PC-9 (cell line): ENCODE measurements at regions not wholly inside any gene's neighbourhood (a gene's known extent, or its start where the extent isn't known, plus 50 kb on each side); places are given as distances from the start of the nearest gene placed in this dataset.

Experiments
- BruUV-seq: library from RNA; stranded (reverse); fragments of 400-500 nt; replicated peaks from 2 replicates; lab custom pipeline; 2021; lab: Mats Ljungman, UMichigan
- CTCF ChIA-PET: fragments of 300-600 bp; sonication (Branson Sonifier 250); formaldehyde crosslinking; loops from one replicate; lab custom pipeline; 2022; ENCODE audit warnings: antibody characterized with exemption; lab: Charles Lee
- POLR2A ChIA-PET: fragments of 300-600 bp; sonication (Branson Sonifier 250); formaldehyde crosslinking; loops from one replicate; lab custom pipeline; 2022; ENCODE audit warnings: antibody characterized with exemption; ENCODE audit not compliant: unreplicated experiment; lab: Charles Lee
- DNase-seq, 2 experiments: peaks; one replicate each; pipeline versions ENCODE4 v3.0.0 to v3.0.0-alpha.2; 2015 to 2022; ENCODE audit warnings: mixed read lengths in 1 of 2
- H2AFZ ChIP-seq: fragments of 200-600 bp; sonication (generic); 2 replicates; pipeline ENCODE4 v1.8.1; 2017; ENCODE audit warnings: antibody characterized with exemption
- H3F3A ChIP-seq: fragments of 200-600 bp; sonication (generic); 2 replicates; pipeline ENCODE4 v1.8.1; 2017; ENCODE audit warnings: antibody characterized with exemption, mild to moderate bottlenecking, low read depth; ENCODE audit not compliant: insufficient read depth
- H3K27ac ChIP-seq: fragments of 200-600 bp; sonication (generic); 2 replicates; pipeline ENCODE4 v1.6.1; 2016; ENCODE audit warnings: mixed run types
- H3K27me3 ChIP-seq: fragments of 200-600 bp; sonication (generic); 2 replicates; pipeline ENCODE4 v1.6.1; 2016; ENCODE audit warnings: low read depth, mixed run types; ENCODE audit not compliant: insufficient read depth
- H3K36me3 ChIP-seq: fragments of 200-600 bp; sonication (generic); 2 replicates; pipeline ENCODE4 v1.6.1; 2016; ENCODE audit warnings: low read depth, mixed run types
- H3K4me1 ChIP-seq: fragments of 200-600 bp; sonication (generic); replicated peaks from 2 replicates; pipeline ENCODE4 v1.6.1; 2016; ENCODE audit warnings: mixed run types; ENCODE audit not compliant: insufficient read depth
- H3K4me2 ChIP-seq: fragments of 200-600 bp; sonication (generic); 2 replicates; pipeline ENCODE4 v1.6.1; 2017; ENCODE audit warnings: mixed run types
- H3K4me3 ChIP-seq: fragments of 200-600 bp; sonication (generic); 2 replicates; pipeline ENCODE4 v1.6.1; 2016; ENCODE audit warnings: mixed run types
- H3K79me2 ChIP-seq: fragments of 200-600 bp; sonication (generic); 2 replicates; pipeline ENCODE4 v1.6.1; 2017; ENCODE audit warnings: low read depth, mixed run types
- H3K9me2 ChIP-seq: fragments of 200-600 bp; sonication (generic); 2 replicates; pipeline ENCODE4 v1.8.1; 2017; ENCODE audit warnings: mild to moderate bottlenecking; ENCODE audit not compliant: insufficient read depth
- H3K9me3 ChIP-seq: fragments of 200-600 bp; sonication (generic); 2 replicates; pipeline ENCODE4 v1.8.1; 2016; ENCODE audit warnings: low read depth; ENCODE audit not compliant: insufficient read depth
- H4K20me1 ChIP-seq: fragments of 200-600 bp; sonication (generic); 2 replicates; pipeline ENCODE4 v1.8.1; 2017; ENCODE audit not compliant: insufficient read depth
- EZH2 ChIP-seq: fragments of 200-600 bp; sonication (generic); IDR thresholded peaks from 2 replicates; pipeline ENCODE4 v1.8.0; 2017; ENCODE audit warnings: antibody characterized with exemption, low read depth
- intact Hi-C: fragments of 100-400 bp; cut with micrococcal nuclease; formaldehyde crosslinking; loops from one replicate; pipeline ENCODE4 v1.10.0; 2022; ENCODE audit not compliant: unreplicated experiment
- TF ChIP-seq, protein P1 (sequence below): fragments of 200-600 bp; sonication (generic); conservative IDR thresholded peaks from 2 replicates; pipeline ENCODE4 v1.6.1; 2017; ENCODE audit warnings: mixed run types, antibody characterized with exemption, mild to moderate bottlenecking, moderate library complexity

- Histone ChIP-seq H3K4me1 (no peaks in the 10 kb centered on the region), H2AFZ (no peak overlapping the region), H3K79me2 (no peaks in the 10 kb centered on the region), H3K9me3 (no peaks in the 10 kb centered on the region), H4K20me1 (no peaks in the 10 kb centered on the region), H3K9me2 (no peaks in the 10 kb centered on the region), H3F3A (no peaks in the 10 kb centered on the region), H3K27ac (no peak overlapping the region), H3K4me2 (no peak overlapping the region), H3K4me3 (no peak overlapping the region), H3K36me3 (no peaks in the 10 kb centered on the region), H3K27me3 (no peaks in the 10 kb centered on the region)
- no TSS peak for BruUV-seq
- ChIA-PET CTCF (interaction anchor here (1.1 kb wide), 1 partner anchor 568 kb away, joined by 3 read pairs; no protein-coding TSS in a partner anchor), POLR2A (no interaction called here)
- intact Hi-C loops = loop anchor here (5.0 kb wide), 1 partner anchor 186 kb away; no protein-coding TSS in a partner anchor
- TF ChIP-seq, protein P1, sequence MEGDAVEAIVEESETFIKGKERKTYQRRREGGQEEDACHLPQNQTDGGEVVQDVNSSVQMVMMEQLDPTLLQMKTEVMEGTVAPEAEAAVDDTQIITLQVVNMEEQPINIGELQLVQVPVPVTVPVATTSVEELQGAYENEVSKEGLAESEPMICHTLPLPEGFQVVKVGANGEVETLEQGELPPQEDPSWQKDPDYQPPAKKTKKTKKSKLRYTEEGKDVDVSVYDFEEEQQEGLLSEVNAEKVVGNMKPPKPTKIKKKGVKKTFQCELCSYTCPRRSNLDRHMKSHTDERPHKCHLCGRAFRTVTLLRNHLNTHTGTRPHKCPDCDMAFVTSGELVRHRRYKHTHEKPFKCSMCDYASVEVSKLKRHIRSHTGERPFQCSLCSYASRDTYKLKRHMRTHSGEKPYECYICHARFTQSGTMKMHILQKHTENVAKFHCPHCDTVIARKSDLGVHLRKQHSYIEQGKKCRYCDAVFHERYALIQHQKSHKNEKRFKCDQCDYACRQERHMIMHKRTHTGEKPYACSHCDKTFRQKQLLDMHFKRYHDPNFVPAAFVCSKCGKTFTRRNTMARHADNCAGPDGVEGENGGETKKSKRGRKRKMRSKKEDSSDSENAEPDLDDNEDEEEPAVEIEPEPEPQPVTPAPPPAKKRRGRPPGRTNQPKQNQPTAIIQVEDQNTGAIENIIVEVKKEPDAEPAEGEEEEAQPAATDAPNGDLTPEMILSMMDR = no peak
- no peak for TF ChIP-seq EZH2
- DNase-seq = no peak
These were observed 217.4 kb upstream of the ADAMTSL1 start for GRCh38 chr9:18256568-18256967.

- Histone ChIP-seq H3K27ac (no peak overlapping the region), H2AFZ (no peak overlapping the region), H3K27me3 (no peaks in the 10 kb centered on the region), H3K4me1 (no peaks in the 10 kb centered on the region), H3F3A (no peaks in the 10 kb centered on the region), H4K20me1 (no peaks in the 10 kb centered on the region), H3K9me2 (no peaks in the 10 kb centered on the region), H3K9me3 (no peaks in the 10 kb centered on the region), H3K79me2 (no peaks in the 10 kb centered on the region), H3K4me2 (no peak overlapping the region), H3K4me3 (no peak overlapping the region), H3K36me3 (no peaks in the 10 kb centered on the region)
- ChIA-PET POLR2A (no interaction called here), CTCF (interaction anchor here (0.6 kb wide), 1 partner anchor 255 kb away, joined by 4 read pairs; no protein-coding TSS in a partner anchor)
- TF ChIP-seq, protein P1 = no peak
- no peak for TF ChIP-seq EZH2
- no TSS peak for BruUV-seq
- DNase-seq = no peak
- intact Hi-C loops = no loop called here
These were observed 213.4 kb upstream of the ADAMTSL1 start for GRCh38 chr9:18260521-18260920.

DNA sequence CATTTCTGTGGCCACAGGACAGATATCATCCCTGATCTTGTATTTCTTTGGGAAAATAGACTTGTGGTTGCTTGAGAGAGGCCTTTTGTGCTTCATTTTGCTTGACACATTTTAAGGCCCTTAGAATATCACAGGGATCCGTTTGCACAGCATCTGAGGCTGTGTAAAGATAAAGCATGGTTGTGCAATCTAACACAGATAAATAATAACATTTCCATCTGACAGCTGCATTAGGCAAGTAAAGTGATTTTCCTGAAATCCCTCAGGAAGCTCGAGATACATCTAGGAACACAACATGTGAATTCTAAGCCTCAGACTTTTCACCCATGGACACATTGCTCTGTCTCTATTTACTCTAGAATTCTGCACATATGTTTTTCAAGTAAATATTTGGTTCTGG lies 212.8 kb upstream of the ADAMTSL1 start:
- Histone ChIP-seq H3K9me2 (no peaks in the 10 kb centered on the region), H3K27ac (no peak overlapping the region), H3K9me3 (no peaks in the 10 kb centered on the region), H4K20me1 (no peaks in the 10 kb centered on the region), H2AFZ (no peak overlapping the region), H3F3A (no peaks in the 10 kb centered on the region), H3K4me3 (no peak overlapping the region), H3K27me3 (no peaks in the 10 kb centered on the region), H3K79me2 (no peaks in the 10 kb centered on the region), H3K4me1 (no peaks in the 10 kb centered on the region), H3K4me2 (no peak overlapping the region), H3K36me3 (no peaks in the 10 kb centered on the region)
- intact Hi-C loops = no loop called here
- no peak for DNase-seq
- ChIA-PET POLR2A (no interaction called here), CTCF (no interaction called here)
- no TSS peak for BruUV-seq
- no peak for TF ChIP-seq EZH2
- TF ChIP-seq, protein P1 = no peak
